Fibroblast of pulmonary artery (primary cell): ENCODE measurements at regions not wholly inside any gene's neighbourhood (a gene's known extent, or its start where the extent isn't known, plus 50 kb on each side); places are given as distances from the start of the nearest gene placed in this dataset.

Source experiments
- DNase-seq: peaks from one replicate; pipeline ENCODE4 v3.0.0-alpha.2; 2010; ENCODE audit warnings: low read depth
- H3K4me3 ChIP-seq: replicated peaks from 2 replicates; pipeline ENCODE4 v1.5.1; 2011; ENCODE audit warnings: low read depth, mild to moderate bottlenecking, control low read depth, low read length, moderate library complexity
- TF ChIP-seq, protein P1 (sequence below): IDR thresholded peaks from 2 replicates; pipeline ENCODE4 v1.5.1; 2011; ENCODE audit warnings: mild to moderate bottlenecking, control low read depth, low read length, inconsistent platforms; ENCODE audit errors: missing control alignments

DNA sequence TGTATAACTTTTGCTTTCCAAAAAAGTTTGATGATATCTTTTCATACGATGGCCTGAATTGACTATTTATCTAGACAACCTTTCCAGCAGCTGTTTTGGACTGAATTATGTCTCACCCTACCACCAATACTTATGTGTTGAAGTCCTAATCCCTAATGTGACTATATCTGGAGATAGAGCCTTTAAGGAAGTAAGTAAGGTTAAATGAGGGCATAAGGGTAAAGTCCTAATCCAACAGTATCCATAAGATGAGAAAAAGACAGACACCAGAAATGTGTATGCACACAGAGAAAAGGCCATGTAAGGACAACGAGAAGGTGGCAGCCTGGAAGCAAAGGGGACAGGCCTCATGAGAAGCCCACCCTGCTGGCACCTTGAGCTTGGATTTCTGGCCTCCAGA, 86.6 kb upstream of the PPARGC1A start:
- DNase-seq, result no peak
- H3K4me3 ChIP-seq, result no peak overlapping the region
- TF ChIP-seq, protein P1, sequence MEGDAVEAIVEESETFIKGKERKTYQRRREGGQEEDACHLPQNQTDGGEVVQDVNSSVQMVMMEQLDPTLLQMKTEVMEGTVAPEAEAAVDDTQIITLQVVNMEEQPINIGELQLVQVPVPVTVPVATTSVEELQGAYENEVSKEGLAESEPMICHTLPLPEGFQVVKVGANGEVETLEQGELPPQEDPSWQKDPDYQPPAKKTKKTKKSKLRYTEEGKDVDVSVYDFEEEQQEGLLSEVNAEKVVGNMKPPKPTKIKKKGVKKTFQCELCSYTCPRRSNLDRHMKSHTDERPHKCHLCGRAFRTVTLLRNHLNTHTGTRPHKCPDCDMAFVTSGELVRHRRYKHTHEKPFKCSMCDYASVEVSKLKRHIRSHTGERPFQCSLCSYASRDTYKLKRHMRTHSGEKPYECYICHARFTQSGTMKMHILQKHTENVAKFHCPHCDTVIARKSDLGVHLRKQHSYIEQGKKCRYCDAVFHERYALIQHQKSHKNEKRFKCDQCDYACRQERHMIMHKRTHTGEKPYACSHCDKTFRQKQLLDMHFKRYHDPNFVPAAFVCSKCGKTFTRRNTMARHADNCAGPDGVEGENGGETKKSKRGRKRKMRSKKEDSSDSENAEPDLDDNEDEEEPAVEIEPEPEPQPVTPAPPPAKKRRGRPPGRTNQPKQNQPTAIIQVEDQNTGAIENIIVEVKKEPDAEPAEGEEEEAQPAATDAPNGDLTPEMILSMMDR, result no peak

DNA sequence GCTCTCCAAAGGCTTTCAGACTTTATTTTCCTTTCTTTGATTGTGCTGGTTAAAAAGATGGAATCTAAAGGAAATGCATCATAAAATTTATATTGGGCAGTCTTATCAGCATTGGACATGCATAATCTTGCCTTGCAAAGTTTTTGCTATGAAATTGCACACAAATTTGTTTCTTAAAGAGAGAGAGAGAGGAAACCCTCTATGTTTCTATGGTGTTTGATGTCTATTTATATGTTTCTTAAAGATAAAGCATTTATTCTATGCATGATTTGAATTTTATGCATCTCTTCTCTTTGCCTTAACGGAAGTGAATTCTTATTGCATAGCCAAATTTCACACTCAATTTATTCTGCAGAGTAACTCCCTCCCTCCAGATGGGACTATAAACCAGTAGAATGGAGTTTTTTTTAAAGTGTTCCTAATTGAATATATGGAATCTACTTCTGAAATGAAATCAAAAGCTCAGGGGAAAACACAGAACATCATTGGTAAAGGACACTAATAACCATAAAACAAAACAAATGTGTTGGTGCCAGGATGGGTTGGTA, 83.5 kb upstream of the PPARGC1A start:
- TF ChIP-seq, protein P1, result no peak
- H3K4me3 ChIP-seq, result no peak overlapping the region
- DNase-seq, result no peak

DNA sequence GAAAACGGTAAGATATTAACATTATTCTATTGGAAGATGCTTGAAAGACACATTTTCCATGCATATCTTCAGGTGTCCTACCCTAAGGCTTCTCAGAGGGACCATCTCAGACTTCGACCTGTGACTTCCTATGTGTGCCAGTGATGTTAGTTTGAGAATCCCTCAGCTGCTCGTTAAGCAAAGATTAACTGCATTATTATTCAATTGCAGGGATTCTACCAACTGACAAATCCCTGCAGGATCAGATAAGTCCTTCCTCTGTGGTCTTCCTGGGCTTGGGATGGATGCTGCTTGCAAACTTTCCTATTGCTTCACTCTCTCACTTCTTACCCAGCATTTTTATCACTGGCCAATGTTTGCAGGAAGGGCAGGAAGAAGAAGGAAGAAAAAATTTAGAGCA, 83.0 kb upstream of the PPARGC1A start:
- DNase-seq, result no peak
- no peak overlapping the region for H3K4me3 ChIP-seq
- TF ChIP-seq, protein P1, result no peak

DNA sequence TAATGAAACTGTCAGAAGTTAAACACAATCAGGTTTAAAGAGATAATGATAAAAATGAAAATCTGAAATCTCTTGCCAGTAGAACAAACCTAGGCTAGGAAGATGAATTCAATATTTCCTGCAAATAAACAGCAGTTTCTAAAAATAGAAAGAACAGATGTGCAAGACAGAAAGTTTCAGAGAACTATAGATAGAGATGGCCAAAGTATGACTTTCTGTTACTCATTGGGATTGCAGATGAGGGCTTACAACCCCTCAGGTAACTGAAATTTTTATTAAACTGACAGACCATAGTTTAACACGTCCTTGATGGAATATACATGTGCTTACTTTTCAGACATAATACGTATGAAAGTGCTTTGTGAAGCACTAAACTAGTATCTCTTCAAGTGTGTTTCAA, 82.3 kb upstream of the PPARGC1A start:
- no peak overlapping the region for H3K4me3 ChIP-seq

DNA sequence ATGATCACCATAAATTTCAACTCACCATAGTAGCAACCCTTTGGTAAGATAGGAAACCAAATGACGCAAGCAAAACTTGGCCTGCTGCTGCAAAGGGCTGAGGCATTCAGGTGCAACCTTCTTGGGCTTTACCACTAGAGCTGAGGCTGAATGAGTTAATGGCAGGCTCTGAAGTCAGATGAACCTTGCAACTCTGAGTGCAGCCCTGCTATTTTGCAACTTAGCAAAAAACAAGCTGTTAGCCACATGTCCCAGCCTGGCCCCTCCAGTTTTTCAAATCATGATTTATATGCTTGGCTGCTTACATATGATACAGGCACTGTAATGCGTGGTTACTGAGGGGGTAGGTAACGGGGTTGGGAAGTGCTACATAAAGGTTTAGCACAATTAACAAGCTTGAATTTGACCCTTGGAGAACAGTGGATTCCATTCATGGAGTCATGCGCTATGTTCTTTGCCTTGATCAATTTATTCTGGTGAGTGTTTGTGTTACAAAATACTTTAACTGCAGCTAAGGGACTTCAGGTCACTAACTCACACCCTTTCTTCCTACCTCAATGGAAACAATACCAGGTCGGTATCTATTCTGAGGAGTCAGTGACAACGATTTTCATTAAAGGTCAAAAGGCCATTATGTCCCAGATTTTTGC, 80.5 kb upstream of the PPARGC1A start:
- no peak for DNase-seq
- H3K4me3 ChIP-seq, result no peak overlapping the region
- TF ChIP-seq, protein P1, result no peak

More for the DNA sequence above, 82.3 kb upstream of the PPARGC1A start:
- DNase-seq, result no peak
- TF ChIP-seq, protein P1, result no peak

DNA sequence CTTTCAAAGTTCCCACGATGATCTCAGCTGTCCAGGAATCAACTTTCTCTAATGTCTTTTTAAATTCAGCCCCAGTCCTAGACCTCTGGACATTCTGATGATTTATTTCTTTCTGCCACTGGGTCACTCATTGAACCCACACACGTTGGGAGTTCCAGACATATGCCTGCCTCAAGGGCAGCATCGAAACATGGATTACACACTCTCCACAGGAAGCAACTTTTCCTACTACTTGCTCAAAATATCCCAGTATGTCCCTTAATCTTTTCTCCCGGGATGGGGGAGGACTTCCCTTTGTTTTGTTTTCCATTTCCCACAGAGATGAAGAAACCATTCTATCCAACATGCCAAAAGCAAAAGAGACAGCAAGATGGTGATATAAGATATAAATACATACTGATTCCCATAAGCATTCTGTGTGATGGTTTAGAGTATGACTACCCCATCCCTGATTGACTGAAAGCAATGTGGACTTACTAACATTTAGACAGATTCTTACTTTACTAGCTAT, 79.8 kb upstream of the PPARGC1A start:
- TF ChIP-seq, protein P1, result no peak
- no peak overlapping the region for H3K4me3 ChIP-seq
- peak; percentile 2 for DNase-seq

DNA sequence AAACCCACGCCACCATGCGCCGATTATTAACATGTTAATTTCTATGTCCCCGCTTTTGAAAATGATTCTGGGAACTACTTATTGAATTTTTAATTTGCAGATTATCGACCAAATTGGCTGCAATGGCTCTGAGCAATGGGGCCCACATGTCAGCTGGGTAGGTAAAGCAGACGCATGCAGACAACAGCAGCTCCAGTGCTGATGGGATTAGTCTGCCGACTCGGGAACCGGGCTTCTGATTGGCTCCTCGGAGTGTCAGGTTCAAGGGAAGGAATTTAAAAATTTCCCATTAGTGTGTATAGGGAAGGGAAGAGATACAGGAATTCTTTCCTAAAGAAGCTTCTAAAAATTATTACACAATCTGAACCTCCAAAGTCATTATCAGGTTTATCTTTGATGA, 77.4 kb upstream of the PPARGC1A start:
- TF ChIP-seq, protein P1, result no peak
- no peak for DNase-seq
- no peak overlapping the region for H3K4me3 ChIP-seq
